ENCODE measurements at regions not wholly inside any gene's neighbourhood (a gene's known extent, or its start where the extent isn't known, plus 50 kb on each side); places are given as distances from the start of the nearest gene placed in this dataset.

GRCh38 chr3:43998836-43999727, 242.6 kb upstream of the TOPAZ1 start:
- intact Hi-C loops (cut with micrococcal nuclease; ENCODE audit: unreplicated experiment) (no loop called here), in situ Hi-C loops (cut with HindIII; ENCODE audit: low pct_unique_long_range_greater_than_20kb, low sequenced_read_pairs) (no loop called here)
- DNase-seq (ENCODE audit: low read depth, low spot score) = no peak
- Histone ChIP-seq H3K27ac (ENCODE audit: low read length) (no peak overlapping the region), H3K9me3 (ENCODE audit: control insufficient read depth, insufficient read depth, low read depth, low read length) (no peaks in the 10 kb centered on the region), H3K4me1 (ENCODE audit: control insufficient read depth, insufficient read depth, low read length) (peaks cover 7% of the 10 kb centered on the region), H3K36me3 (ENCODE audit: control insufficient read depth, insufficient read depth, low read length) (no peaks in the 10 kb centered on the region), H3K4me3 (ENCODE audit: low read depth in 2 of 2, low read length in 2 of 2) (peak overlapping the region; percentile 41 to 46), H3K27me3 (ENCODE audit: control insufficient read depth, insufficient read depth, low read length) (peaks cover 33% of the 10 kb centered on the region)
- ATAC-seq = peak; percentile 32
- ChIA-PET CTCF (no interaction called here), POLR2A (no interaction called here)
- TF ChIP-seq, protein P1, sequence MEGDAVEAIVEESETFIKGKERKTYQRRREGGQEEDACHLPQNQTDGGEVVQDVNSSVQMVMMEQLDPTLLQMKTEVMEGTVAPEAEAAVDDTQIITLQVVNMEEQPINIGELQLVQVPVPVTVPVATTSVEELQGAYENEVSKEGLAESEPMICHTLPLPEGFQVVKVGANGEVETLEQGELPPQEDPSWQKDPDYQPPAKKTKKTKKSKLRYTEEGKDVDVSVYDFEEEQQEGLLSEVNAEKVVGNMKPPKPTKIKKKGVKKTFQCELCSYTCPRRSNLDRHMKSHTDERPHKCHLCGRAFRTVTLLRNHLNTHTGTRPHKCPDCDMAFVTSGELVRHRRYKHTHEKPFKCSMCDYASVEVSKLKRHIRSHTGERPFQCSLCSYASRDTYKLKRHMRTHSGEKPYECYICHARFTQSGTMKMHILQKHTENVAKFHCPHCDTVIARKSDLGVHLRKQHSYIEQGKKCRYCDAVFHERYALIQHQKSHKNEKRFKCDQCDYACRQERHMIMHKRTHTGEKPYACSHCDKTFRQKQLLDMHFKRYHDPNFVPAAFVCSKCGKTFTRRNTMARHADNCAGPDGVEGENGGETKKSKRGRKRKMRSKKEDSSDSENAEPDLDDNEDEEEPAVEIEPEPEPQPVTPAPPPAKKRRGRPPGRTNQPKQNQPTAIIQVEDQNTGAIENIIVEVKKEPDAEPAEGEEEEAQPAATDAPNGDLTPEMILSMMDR (IDR thresholded peaks at IDR 0.05) = no peak
- TF ChIP-seq POLR2AphosphoS5 (IDR thresholded peaks at IDR 0.05; ENCODE audit: low read depth, low read length) = no peak
- TF ChIP-seq TCF7L2 (IDR thresholded peaks at IDR 0.05; ENCODE audit: low read depth, low read length) = no peak
- no peak for TF ChIP-seq REST (IDR thresholded peaks at IDR 0.05; ENCODE audit: insufficient read depth in 1 of 2, low read depth in 2 of 2, low read length in 1 of 2)
- TF ChIP-seq SIN3A (IDR thresholded peaks at IDR 0.05; ENCODE audit: borderline replicate concordance, insufficient read depth, low read depth, low read length) = no peak
- BruUV-seq (replicated peaks) = no TSS peak

DNA sequence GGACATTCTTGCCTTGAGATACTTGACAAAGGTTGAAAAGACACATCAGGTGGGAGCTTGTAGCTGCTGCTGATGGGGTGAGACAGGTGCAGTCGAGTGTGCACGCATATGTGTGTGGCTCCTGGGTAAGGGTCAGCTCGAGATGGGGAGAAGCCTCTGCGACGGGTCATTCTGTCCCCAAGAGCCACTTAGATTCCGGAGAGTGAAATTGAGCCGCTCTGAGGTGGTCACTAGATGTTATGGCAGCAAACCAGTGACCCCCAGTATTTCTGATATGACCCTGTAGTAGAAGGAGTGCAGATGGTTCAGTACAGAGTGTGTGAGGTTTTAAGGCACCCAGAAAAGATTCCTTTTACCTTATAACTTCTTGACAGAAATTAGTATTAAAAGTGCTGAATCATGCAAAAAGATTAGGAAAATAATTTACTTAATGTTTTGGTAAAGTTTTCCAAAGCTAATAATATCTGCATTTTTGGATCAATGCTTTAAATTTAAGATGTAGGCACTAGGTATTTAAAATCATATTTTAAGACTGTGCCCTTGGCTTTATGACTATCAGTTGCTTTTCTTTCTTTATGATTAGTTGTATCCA, 241.9 kb upstream of the TOPAZ1 start:
- peak overlapping the region; percentile 26 to 41 for H3K4me3 ChIP-seq (ENCODE audit: low read depth in 2 of 2, low read length in 2 of 2)
- in situ Hi-C loops (cut with HindIII; ENCODE audit: low pct_unique_long_range_greater_than_20kb, low sequenced_read_pairs) = no loop called here
- no TSS peak for BruUV-seq (replicated peaks)

More for the DNA sequence above, 241.9 kb upstream of the TOPAZ1 start:
- intact Hi-C loops (cut with micrococcal nuclease; ENCODE audit: unreplicated experiment) = no loop called here
- TF ChIP-seq, protein P1 (IDR thresholded peaks at IDR 0.05) = no peak
- TF ChIP-seq REST (IDR thresholded peaks at IDR 0.05; ENCODE audit: insufficient read depth in 1 of 2, low read depth in 2 of 2, low read length in 1 of 2) (no peak), POLR2AphosphoS5 (IDR thresholded peaks at IDR 0.05; ENCODE audit: low read depth, low read length) (no peak), SIN3A (IDR thresholded peaks at IDR 0.05; ENCODE audit: borderline replicate concordance, insufficient read depth, low read depth, low read length) (no peak), TCF7L2 (IDR thresholded peaks at IDR 0.05; ENCODE audit: low read depth, low read length) (no peak)
- H3K9me3 ChIP-seq (ENCODE audit: control insufficient read depth, insufficient read depth, low read depth, low read length) = no peaks in the 10 kb centered on the region
- H3K36me3 ChIP-seq (ENCODE audit: control insufficient read depth, insufficient read depth, low read length) = no peaks in the 10 kb centered on the region
- no peak overlapping the region for H3K27ac ChIP-seq (ENCODE audit: low read length)
- DNase-seq (ENCODE audit: low read depth, low spot score) = no peak
- CTCF ChIA-PET = no interaction called here
- POLR2A ChIA-PET = no interaction called here
- H3K4me1 ChIP-seq (ENCODE audit: control insufficient read depth, insufficient read depth, low read length) = peaks cover 7% of the 10 kb centered on the region
- H3K27me3 ChIP-seq (ENCODE audit: control insufficient read depth, insufficient read depth, low read length) = peaks cover 31% of the 10 kb centered on the region
- ATAC-seq = no peak

Data from Panc1 (cell line).